K562 (cell line): ENCODE measurements at regions not wholly inside any gene's neighbourhood (a gene's known extent, or its start where the extent isn't known, plus 50 kb on each side); places are given as distances from the start of the nearest gene placed in this dataset.

ENCODE experiments used
- ATAC-seq: fragments of 200-7000 bp; cut with Tn5 transposase; 3 replicates; pipeline ENCODE4 v1.9.1; 2020; ENCODE audit warnings: moderate library complexity
- BruUV-seq: library from RNA; stranded (reverse); fragments of 400-500 nt; replicated peaks from 2 replicates; lab custom pipeline; 2021; lab: Mats Ljungman, UMichigan
- CTCF ChIA-PET: fragments of 300-600 bp; formaldehyde crosslinking; extraction: SDS; loops from one replicate; lab custom pipeline; 2021; ENCODE audit warnings: low intra/inter-chr PET ratio; lab: Yijun Ruan, JAX
- POLR2A ChIA-PET: fragments of 300-600, 350-650 bp; sonication (Branson Sonifier 250); formaldehyde crosslinking; extraction: SDS; loops from one replicate; lab custom pipeline; 2021; ENCODE audit warnings: antibody characterized with exemption, inconsistent platforms; lab: Yijun Ruan, JAX
- DNase-seq, 4 experiments: peaks; one replicate each; pipeline versions ENCODE4 v3.0.0 to v3.0.0-alpha.2; 2011 to 2018; ENCODE audit warnings: low spot score in 3 of 4, mixed read lengths in 3 of 4; ENCODE audit errors: extremely low read depth in 1 of 4
- FAIRE-seq: peaks from 2 replicates; lab custom pipeline; 2011; peaks lifted over from hg19 to GRCh38; lab: Jason Lieb, UNC
- H2AFZ ChIP-seq: 2 replicates; pipeline ENCODE4 v1.6.0; 2011; ENCODE audit warnings: low read depth, low read length, control low read depth, inconsistent platforms
- H3K27ac ChIP-seq: fragments of 200-600 bp; 3 replicates; pipeline ENCODE4 v1.8.0; 2011; ENCODE audit warnings: low read depth, mild to moderate bottlenecking, control low read depth, inconsistent platforms, low read length, moderate library complexity, mixed read lengths; ENCODE audit errors: extremely low read depth
- H3K27me3 ChIP-seq, 2 experiments: fragments of 300-600 bp in 1 of 2; 2 replicates in 1 of 2; 3 replicates in 1 of 2; pipeline versions ENCODE4 v1.6.0 to v1.8.0; 2011; ENCODE audit warnings: inconsistent platforms in 2 of 2, low read length in 2 of 2, mild to moderate bottlenecking in 1 of 2, mixed read lengths in 1 of 2, moderate library complexity in 1 of 2; ENCODE audit not compliant: control insufficient read depth in 2 of 2, insufficient read depth in 2 of 2
- H3K36me3 ChIP-seq: fragments of 300-600 bp; 3 replicates; pipeline ENCODE4 v1.8.0; 2011; ENCODE audit warnings: mild to moderate bottlenecking, low read length, inconsistent platforms; ENCODE audit not compliant: control insufficient read depth, insufficient read depth
- H3K4me1 ChIP-seq, 2 experiments: fragments of 200-600 bp in 1 of 2; replicated peaks in 1 of 2; 2 replicates in 1 of 2; 3 replicates in 1 of 2; pipeline versions ENCODE4 v1.5.1 to v1.8.0; 2011; ENCODE audit warnings: inconsistent platforms in 2 of 2, low read length in 2 of 2, mild to moderate bottlenecking in 1 of 2, mixed read lengths in 1 of 2, moderate library complexity in 1 of 2; ENCODE audit not compliant: control insufficient read depth in 2 of 2, insufficient read depth in 2 of 2
- H3K4me2 ChIP-seq: 2 replicates; pipeline ENCODE4 v1.6.1; 2011; ENCODE audit warnings: low read length, control low read depth, inconsistent platforms, mixed read lengths; ENCODE audit not compliant: insufficient read depth
- H3K4me3 ChIP-seq: fragments of 200-600 bp; sonication (generic), shearing (Covaris generic); 2 replicates; pipeline ENCODE4 v1.5.1; 2016; ENCODE audit warnings: control low read depth, inconsistent platforms
- H3K79me2 ChIP-seq: fragments of 200-600 bp; 3 replicates; pipeline ENCODE4 v1.8.0; 2011; ENCODE audit warnings: low read length, inconsistent platforms; ENCODE audit not compliant: control insufficient read depth, insufficient read depth
- H3K9ac ChIP-seq, 2 experiments: 2 replicates each; pipeline versions ENCODE4 v1.6.0 to v1.6.1; 2011; ENCODE audit warnings: low read depth in 2 of 2, low read length in 2 of 2, control low read depth in 1 of 2, inconsistent platforms in 1 of 2, mild to moderate bottlenecking in 1 of 2, mixed read lengths in 1 of 2; ENCODE audit not compliant: insufficient read depth in 1 of 2
- H3K9me1 ChIP-seq: one replicate; pipeline ENCODE4 v1.6.0; 2011; ENCODE audit warnings: inconsistent platforms, mild to moderate bottlenecking, low read length, moderate library complexity; ENCODE audit not compliant: control insufficient read depth, insufficient read depth
- H3K9me3 ChIP-seq: replicated peaks from 2 replicates; pipeline ENCODE4 v1.5.1; 2011; ENCODE audit warnings: low read depth, low read length, inconsistent platforms; ENCODE audit not compliant: control insufficient read depth, insufficient read depth
- H4K20me1 ChIP-seq: replicated peaks from 2 replicates; pipeline ENCODE4 v1.6.1; 2011; ENCODE audit warnings: low read length, inconsistent platforms, mixed read lengths; ENCODE audit not compliant: control insufficient read depth, insufficient read depth
- ASH1L ChIP-seq: fragments of 450-650 bp; IDR thresholded peaks from 2 replicates; pipeline ENCODE4 v1.6.1; 2018; ENCODE audit warnings: borderline replicate concordance, mild to moderate bottlenecking, low read depth; ENCODE audit not compliant: partially characterized antibody
- BRCA1 ChIP-seq, 2 experiments: fragments of 450-650 bp in 1 of 2; sonication (generic) in 1 of 2; formaldehyde crosslinking in 1 of 2; IDR thresholded peaks; 2 replicates each; pipeline versions ENCODE4 v1.5.0 to v1.6.1; 2017 to 2020; ENCODE audit warnings: mild to moderate bottlenecking in 1 of 2, missing genetic modification reagents in 1 of 2
- CCAR2 ChIP-seq: fragments of 200-400 bp; formaldehyde crosslinking; IDR thresholded peaks from 2 replicates; pipeline ENCODE4 v1.6.1; 2017; ENCODE audit warnings: mild to moderate bottlenecking, low read depth, low read length
- HIVEP1 ChIP-seq: fragments of 250-450 bp; sonication (Bioruptor Pico); IDR thresholded peaks from 2 replicates; pipeline ENCODE4 v1.4.0; 2020; ENCODE audit warnings: mild to moderate bottlenecking
- HLTF ChIP-seq: fragments of 450-650 bp; IDR thresholded peaks from 2 replicates; pipeline ENCODE4 v1.6.1; 2016
- HNRNPLL ChIP-seq: fragments of 200-400 bp; formaldehyde crosslinking; IDR thresholded peaks from 2 replicates; pipeline ENCODE4 v1.6.1; 2017; ENCODE audit warnings: low read length, low read depth, mild to moderate bottlenecking; ENCODE audit not compliant: poor library complexity, severe bottlenecking
- RBM25 ChIP-seq: fragments of 200-400 bp; formaldehyde crosslinking; IDR thresholded peaks from 2 replicates; pipeline ENCODE4 v1.6.1; 2018; ENCODE audit warnings: low read length, low read depth, moderate library complexity; ENCODE audit not compliant: severe bottlenecking
- SP1 ChIP-seq: sonication (generic); formaldehyde crosslinking; IDR thresholded peaks from 2 replicates; pipeline ENCODE4 v1.8.1; 2022; ENCODE audit warnings: mild to moderate bottlenecking, missing genetic modification reagents
- TCF7L2 ChIP-seq: fragments of 150-350 bp; IDR thresholded peaks from 2 replicates; pipeline ENCODE4 v1.6.1; 2016; ENCODE audit warnings: low read depth, mild to moderate bottlenecking, low read length, moderate library complexity
- ZFX ChIP-seq: sonication (generic); formaldehyde crosslinking; IDR thresholded peaks from 2 replicates; pipeline ENCODE4 v1.8.0; 2022; ENCODE audit warnings: mild to moderate bottlenecking, missing genetic modification reagents, moderate library complexity
- ZNF436 ChIP-seq: fragments of 250-450, 450-650 bp; sonication (Bioruptor Pico); formaldehyde crosslinking; IDR thresholded peaks from 2 replicates; pipeline ENCODE4 v1.7.0; 2020; ENCODE audit warnings: mild to moderate bottlenecking
- WGBS: fragments of 100-300 bp; shearing (Covaris generic); methylation state at CpG from one replicate; pipeline ENCODE4 v1.1.6; 2016; ENCODE audit warnings: low coverage, mixed read lengths; ENCODE audit not compliant: insufficient coverage; ENCODE audit errors: missing lambda C conversion rate; 5-methylcytosine and 5-hydroxymethylcytosine counted together
- in situ Hi-C: fragments of 300-500 bp; cut with MboI; formaldehyde crosslinking; loops from 4 replicates; pipeline ENCODE4 v1.15.0; 2018; ENCODE audit warnings: inconsistent platforms, mixed read lengths
- intact Hi-C: fragments of 100-400 bp; cut with micrococcal nuclease; formaldehyde crosslinking; loops from 2 replicates; pipeline ENCODE4 v1.14.2; 2022
- TF ChIP-seq, protein P1 (sequence below): fragments of 450-650 bp; IDR thresholded peaks from 2 replicates; pipeline ENCODE4 v1.6.1; 2016; ENCODE audit warnings: antibody characterized with exemption

DNA sequence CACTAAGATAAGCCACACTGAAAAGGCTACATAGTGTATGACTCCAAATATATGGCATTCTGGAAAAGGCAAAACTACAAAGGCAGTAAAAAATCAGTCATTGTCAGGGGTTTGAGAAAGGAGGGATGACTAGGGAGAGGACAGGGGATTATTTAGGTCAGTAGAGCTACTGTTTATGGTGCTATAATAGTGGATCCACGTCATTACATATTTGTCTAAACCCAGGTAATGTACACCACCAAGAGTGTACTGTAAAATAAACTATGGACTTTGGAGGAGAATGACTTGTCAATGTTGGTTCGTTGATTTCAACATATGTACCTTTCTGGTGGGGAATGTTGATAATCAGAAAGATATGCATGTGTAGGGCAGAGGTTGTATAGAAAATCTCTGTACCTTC, 837.6 kb downstream of the FAM133A start:
- Histone ChIP-seq H3K4me2 (no peak overlapping the region), H4K20me1 (no peaks in the 10 kb centered on the region), H3K4me3 (no peak overlapping the region), H3K27me3 (no peaks in the 10 kb centered on the region), H3K9me3 (no peaks in the 10 kb centered on the region), H3K9me1 (no peaks in the 10 kb centered on the region), H3K27ac (no peak overlapping the region), H3K9ac (no peak overlapping the region), H3K79me2 (no peaks in the 10 kb centered on the region), H3K4me1 (no peaks in the 10 kb centered on the region), H3K36me3 (no peaks in the 10 kb centered on the region), H2AFZ (no peak overlapping the region)
- ChIA-PET POLR2A (no interaction called here), CTCF (no interaction called here)
- DNase-seq (no peak), FAIRE-seq (no peak), ATAC-seq (no peak)
- in situ Hi-C loops (no loop called here), intact Hi-C loops (no loop called here)
- no TSS peak for BruUV-seq
- TF ChIP-seq ZFX (CRISPR knock-in tag) = no peak
- no peak for TF ChIP-seq SP1 (CRISPR knock-in tag)
- TF ChIP-seq HNRNPLL = no peak
- no peak for TF ChIP-seq RBM25
- no peak for TF ChIP-seq TCF7L2
- TF ChIP-seq HIVEP1 (CRISPR knock-in tag) = no peak
- 0% methylated on average over 2 of the region's 2 CpGs for WGBS

DNA sequence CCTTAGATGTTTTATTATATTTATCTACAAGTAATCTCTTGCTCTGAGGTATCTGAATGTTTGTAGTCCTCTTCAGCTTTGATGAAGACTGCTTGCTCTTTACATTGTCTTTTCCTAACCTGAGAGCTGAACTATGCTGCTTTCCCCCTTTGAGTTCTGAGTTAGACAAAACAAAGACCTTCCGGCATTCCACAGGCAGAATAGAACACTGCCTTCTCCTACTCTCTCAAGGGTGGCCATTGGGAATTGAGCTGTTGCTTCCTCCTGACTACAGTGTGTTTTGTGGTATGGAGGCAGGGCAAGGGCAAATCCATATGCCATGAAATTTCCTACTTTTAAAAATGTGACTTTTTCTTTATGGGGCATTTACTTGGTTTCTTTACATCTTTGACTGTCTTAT, 841.0 kb downstream of the FAM133A start:
- BruUV-seq = no TSS peak
- CTCF ChIA-PET = no interaction called here
- Histone ChIP-seq H3K4me1 (no peaks in the 10 kb centered on the region), H3K9ac (no peak overlapping the region), H2AFZ (no peak overlapping the region), H3K79me2 (no peaks in the 10 kb centered on the region), H3K27me3 (no peaks in the 10 kb centered on the region), H4K20me1 (no peaks in the 10 kb centered on the region), H3K4me2 (no peak overlapping the region), H3K9me1 (no peaks in the 10 kb centered on the region), H3K9me3 (no peaks in the 10 kb centered on the region), H3K36me3 (no peaks in the 10 kb centered on the region), H3K27ac (no peak overlapping the region), H3K4me3 (no peak overlapping the region)
- TF ChIP-seq HLTF = no peak
- no peak for TF ChIP-seq CCAR2
- no peak for TF ChIP-seq ASH1L
- no peak for TF ChIP-seq BRCA1 (IDR thresholded peaks at IDR 0.05)
- no peak for TF ChIP-seq BRCA1 (CRISPR knock-in tag; IDR thresholded peaks at IDR 0.05)
- TF ChIP-seq, protein P1, sequence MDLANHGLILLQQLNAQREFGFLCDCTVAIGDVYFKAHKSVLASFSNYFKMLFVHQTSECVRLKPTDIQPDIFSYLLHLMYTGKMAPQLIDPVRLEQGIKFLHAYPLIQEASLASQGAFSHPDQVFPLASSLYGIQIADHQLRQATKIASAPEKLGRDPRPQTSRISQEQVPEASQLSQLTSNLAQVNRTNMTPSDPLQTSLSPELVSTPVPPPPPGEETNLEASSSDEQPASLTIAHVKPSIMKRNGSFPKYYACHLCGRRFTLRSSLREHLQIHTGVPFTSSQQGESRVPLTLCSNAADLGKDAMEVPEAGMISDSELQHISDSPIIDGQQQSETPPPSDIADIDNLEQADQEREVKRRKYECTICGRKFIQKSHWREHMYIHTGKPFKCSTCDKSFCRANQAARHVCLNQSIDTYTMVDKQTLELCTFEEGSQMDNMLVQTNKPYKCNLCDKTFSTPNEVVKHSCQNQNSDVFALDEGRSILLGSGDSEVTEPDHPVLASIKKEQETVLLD = no peak
- no peak for TF ChIP-seq ZNF436 (CRISPR knock-in tag)
- no peak for ATAC-seq
- in situ Hi-C loops (no loop called here), intact Hi-C loops (no loop called here)
- FAIRE-seq = no peak
- WGBS = 8% methylated on average over 1 of the region's 1 CpG
- DNase-seq = no peak
- POLR2A ChIA-PET = no interaction called here
